SH-SY5Y (cell line): ENCODE measurements at regions not wholly inside any gene's neighbourhood (a gene's known extent, or its start where the extent isn't known, plus 50 kb on each side); places are given as distances from the start of the nearest gene placed in this dataset.

Experiments used
- GATA2 ChIP-seq: IDR thresholded peaks from 2 replicates; pipeline ENCODE4 v1.6.1; 2011; ENCODE audit warnings: mild to moderate bottlenecking, low read depth, low read length
- GATA3 ChIP-seq: IDR thresholded peaks from 2 replicates; pipeline ENCODE4 v1.6.1; 2011; ENCODE audit warnings: low read depth, mild to moderate bottlenecking, low read length, moderate library complexity

DNA sequence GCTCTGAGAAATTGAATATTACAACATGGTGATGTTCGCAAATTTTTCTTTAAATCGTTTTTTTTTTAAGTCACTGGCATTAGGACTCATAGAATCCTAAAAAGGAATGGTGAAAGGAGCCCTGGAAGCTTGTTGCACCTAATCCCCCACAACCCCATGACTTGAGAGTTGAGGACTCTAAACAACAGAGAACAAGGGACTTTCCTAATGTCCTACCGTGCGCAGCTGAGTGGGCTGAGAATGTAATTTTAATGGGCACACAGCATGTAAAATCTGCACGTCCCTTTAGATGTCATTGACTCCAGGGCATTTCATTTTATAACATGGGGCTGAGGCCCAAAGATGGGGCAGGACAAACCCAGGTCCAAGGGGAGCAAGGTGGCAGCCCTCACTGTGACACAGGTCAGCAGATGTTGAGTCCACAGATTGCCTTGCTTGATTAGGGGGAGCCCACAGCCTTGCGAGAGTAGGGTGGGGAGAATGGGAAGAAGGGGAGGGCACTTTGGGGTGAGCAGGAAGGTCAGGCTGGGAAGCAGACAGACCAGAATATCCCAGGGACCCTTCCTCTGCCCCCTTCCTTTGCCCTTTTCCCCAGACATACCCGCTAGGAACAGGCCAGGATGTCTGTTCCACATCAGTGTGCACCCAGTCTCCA lies 208.4 kb upstream of the ZMIZ1 start:
- TF ChIP-seq GATA3 (no peak), GATA2 (peak; percentile 17; the same call in 1 of the 2 replicates)

DNA sequence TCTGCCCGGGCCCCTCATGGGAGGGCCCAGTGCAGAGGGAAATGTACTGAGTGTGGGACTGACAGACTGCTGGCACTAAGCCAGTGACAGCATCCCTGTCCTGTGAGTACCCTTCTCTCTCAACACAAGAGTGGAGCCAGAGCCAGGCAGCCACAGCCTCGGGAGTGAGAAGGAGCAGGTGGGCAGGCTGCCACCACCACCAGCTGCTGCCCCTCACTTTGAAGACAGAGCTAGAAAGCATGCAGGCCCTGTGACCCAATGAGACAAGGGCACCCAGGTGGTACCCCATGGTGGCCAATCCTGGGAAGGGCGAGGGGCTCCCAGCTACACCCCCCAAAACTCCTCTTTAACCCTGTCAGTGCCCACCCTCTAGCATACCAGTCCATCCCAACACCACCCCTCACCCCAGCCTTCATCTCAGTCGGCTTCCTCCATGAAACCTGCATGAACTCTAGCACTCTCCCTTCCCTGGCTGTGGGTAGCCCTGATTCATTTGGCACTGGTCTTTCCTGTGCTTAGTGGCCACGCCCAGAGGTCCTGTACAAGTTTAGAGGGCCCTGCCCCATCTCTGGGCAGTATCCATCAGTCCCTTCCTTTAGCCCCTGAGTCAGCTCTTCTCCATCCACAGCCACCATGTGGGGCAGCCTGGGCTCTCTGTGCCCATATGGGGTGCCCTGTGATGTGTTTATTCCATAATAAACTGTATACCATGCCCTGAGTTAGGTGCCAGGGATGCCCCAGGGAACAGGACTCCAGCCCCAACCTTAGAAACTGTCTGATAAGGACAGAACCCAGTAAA lies 207.0 kb upstream of the ZMIZ1 start:
- TF ChIP-seq GATA2: no peak
- no peak for TF ChIP-seq GATA3

DNA sequence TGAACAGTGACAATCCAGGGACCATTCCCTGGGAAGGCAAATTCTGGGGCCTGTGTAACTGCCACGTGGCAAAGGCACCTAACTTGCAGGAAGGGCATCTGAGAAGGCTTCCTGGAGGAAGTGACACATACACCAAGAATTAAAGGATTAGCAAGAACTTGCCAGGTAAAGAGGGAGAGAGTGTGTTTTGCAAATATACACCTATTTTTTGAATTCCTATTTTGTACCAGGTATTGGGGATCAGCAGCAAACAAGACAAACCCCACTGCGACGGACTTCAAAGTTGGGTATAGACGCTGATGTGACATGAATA lies 206.5 kb upstream of the ZMIZ1 start:
- no peak for TF ChIP-seq GATA3
- no peak for TF ChIP-seq GATA2

DNA sequence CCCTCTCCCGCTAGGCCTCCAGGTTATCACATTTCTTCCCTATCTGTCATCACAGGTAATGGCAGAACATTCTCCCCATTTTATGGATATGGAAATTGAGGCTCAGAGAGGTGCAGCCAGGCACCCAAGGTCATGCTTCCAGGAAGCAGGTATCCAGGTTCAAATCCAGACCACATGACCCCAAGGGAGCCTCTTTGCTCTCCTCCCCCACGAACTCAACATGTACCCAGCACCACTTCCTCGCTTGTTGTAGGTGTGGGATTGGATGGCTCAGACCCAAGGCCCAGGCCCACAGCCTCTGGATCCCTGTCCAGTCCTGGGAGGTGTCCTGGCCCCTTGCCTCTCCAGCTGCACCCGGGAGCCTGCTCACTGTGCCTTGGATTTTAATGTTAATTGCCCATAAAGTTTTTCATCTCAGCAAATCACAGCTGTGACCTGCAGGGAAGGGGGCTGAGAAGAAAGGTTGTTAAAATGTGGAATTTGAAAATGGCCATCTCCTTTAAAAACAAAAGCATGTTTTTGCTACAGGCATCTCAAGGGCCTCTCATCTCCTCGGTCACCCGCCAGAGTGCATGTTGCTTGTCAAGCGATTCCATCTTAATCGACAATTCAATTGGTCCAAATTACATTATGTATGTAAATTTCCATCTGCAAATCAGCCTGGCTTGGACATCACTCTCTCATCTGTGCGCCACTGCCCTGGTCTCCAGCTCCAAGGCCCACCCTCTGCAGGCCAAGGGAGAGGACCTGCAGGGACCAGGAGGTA lies 205.4 kb upstream of the ZMIZ1 start:
- TF ChIP-seq GATA2 (peak; percentile 81), GATA3 (peak; percentile 50)

DNA sequence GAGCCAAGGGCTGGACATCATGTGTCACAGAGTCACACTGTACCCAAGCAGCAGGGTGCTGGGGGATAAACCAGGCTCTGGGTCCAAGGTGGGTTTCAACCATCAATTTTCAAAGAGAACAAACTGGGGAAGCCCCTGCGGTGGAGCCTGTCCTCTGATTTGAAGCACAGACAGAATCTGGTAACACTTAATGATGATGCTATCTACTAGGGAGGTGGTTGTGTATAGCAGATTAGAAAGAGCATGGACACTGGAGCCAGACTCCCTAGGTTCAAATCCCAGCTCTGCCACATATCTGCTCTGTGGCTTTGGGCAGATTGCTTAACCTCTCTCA lies 204.9 kb upstream of the ZMIZ1 start:
- TF ChIP-seq GATA2 (peak; percentile 59; the same call in 1 of the 2 replicates), GATA3 (peak; percentile 46; the same call in 1 of the 2 replicates)

DNA sequence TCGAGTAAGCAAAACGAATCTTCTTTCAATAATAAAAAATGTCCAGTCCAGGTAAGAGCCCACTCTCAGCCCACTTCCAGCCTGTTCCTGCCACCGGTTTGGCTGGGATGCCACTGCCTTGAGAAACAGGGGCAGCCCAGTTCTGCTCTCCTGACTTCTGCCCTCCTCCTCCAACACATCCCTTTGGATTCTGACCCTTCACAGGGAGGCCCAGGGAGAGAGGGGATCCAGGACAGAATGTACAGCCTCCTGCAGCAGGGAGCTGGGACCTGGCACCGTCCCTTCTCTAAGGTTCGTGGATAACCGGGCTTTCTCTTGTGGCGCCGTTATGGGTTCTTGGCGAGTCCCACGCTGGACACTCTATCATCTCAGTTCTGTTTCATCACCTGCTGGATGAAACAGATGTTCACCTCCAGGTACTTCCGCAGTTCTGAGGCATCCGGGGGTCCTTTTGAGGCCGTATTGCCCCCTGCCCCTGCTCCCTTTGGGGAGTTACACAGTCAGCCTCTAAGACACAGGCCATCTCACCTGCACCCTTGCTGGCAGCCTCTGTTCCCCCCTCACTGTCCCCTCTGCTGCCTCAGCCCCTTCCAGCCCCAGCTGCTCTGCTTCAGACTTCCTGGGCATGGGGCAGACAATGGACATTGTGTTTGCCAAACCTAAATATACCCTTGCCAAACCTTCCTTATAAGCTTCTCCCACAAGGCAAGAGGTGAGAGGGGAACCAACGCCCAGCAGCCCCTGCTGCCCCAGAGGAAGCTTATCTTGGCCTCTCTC lies 203.8 kb upstream of the ZMIZ1 start:
- TF ChIP-seq GATA3 (no peak), GATA2 (no peak)

DNA sequence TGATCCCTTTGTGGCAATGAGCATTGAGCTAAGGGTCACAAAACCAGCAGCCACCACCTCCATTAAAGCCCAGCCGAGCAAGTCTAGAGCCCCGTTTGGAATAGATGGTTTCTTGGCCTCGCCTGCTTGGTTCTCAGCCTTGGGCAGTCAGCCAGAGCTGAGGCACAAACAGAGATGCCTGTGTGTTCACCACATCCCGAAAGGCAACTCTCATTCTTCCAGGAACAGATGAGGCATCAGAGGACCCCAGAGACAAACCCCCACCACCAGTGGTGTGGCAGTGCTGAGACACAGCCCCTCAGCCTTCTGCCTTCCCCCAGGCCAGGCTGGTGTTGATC lies 203.3 kb upstream of the ZMIZ1 start:
- TF ChIP-seq GATA2 (no peak), GATA3 (no peak)

DNA sequence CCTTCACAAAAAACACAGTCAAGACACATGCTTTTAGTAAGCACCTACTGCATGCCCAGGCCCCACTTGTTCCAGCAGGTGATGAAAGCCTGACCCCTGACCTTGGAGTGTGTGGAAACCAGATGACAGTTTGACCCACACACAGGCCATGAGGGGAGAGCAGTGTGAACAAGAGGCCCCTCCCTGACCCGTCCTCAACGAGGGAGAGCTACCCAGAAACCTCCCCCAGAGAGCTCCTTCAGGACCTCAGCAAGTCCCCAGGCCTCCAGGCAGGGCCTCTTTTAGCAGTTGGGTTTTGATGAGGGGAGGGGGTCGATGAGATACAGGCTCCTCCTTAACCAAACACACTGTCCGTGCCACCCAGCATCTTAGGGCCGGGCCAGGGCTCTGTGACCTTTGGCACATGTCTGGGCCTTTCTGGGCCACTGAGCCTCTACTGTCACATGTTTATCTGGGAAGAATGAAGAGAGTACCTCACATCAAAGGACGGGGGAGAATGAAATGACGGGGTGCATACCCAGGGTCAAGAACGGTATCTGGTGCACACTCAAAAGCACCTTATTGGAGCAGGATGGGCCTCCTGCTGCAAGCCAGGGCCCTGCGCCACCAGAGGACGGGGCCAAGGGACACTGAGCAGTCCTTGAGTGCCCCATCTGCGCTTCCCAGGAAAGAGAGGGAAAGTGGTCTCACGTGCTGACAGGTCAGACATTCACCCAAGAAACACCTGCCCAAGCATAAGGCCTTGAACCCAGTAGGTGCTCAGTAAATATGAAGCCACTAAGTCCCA lies 202.6 kb upstream of the ZMIZ1 start:
- TF ChIP-seq GATA3 (no peak), GATA2 (no peak)

DNA sequence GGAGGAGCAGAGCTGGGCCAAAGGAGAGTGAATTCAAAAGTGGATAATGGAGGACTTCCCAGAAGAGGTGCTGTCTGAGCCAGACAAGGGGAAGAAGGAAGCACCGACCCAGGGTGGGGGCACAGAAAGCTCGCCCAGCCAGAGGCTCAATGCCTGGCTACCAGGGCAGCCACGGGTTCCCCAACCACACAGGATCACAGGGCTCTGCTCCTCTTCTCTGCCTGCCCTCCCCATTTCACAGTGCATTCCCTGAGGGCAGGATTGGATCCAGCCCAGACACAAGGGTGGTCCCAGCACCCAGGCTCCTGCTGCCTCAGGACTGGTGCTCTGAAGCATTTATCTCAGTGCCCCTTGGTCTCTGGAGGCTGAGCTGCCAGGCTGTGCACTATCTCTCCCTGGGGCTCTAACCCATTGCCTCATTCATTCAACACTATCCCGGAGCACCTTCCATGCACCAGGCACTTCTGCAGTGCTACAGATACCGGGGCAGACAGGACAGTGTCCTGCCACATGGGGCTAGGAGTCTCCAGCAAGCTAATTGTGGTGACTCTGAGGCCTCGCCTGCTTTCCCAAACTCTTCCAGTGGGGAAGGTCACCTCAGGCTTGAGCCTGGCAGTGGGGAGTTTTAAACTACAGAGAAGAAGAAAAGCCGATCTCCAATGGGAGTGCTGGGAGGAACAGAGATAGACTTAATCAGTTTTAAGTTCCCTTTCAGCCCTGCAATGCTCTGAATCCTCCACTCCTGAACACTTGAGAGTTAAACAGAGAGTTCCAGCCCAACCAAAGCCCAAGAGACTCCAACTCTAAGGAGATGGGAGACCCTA lies 201.8 kb upstream of the ZMIZ1 start:
- TF ChIP-seq GATA2 (no peak), GATA3 (no peak)

DNA sequence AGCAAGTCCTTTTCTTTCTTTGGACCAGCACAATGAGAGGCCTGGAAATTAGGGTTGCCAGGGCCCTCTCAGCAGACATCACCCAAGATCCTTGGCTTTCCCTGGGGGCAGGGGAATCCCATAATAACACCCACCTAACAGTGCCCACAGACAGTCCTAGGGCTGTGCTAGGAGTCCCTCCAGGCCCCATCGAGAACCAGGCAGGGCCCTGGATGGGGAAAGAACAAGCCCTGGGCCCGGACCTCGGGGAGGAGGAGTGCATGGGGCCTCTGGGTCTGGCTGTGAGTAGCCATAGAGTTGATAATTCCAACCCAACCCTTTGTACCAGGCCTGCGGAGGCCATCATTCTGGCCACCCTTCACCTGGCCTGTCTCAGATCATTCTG lies 201.2 kb upstream of the ZMIZ1 start:
- no peak for TF ChIP-seq GATA3

DNA sequence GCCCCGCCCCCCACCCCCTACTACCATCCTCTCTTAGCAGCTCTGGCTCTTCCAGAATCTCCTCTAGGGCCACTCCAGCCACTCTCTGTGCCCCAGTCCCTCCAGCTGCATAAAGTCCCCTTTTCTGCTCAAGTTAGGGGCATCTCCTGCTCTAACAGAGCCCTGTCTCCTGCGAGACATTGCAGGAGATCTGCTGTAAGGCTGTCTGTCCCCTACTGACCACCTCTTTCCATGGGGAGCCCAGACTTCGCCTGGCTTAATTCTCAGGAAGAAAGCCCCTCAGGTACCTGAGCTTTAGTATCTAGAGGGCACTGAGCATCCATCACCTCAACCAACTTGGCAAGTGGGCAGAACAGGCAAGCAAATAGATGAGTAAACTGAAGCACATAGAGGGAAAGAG lies 200.7 kb upstream of the ZMIZ1 start:
- TF ChIP-seq GATA2 (no peak), GATA3 (no peak)

DNA sequence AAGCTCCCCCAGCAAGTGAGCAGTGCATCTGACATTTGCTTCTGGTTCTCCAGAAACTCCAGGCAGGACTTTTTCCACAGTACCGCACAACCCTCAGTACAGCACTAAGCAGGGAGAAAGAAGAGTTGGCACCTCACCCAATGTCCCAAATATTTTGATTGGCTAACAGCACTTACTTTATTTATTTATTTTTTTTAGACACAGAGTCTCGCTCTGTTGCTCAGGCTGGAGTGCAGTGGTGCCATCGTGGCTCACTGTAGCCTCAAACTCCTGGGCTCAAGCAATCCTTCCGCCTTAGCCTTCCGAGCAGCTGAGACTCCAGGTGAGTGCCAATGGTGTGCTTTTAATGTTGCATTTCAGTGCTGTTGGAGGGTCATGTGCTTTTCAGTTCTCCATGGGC lies 200.3 kb upstream of the ZMIZ1 start:
- TF ChIP-seq GATA3: no peak

DNA sequence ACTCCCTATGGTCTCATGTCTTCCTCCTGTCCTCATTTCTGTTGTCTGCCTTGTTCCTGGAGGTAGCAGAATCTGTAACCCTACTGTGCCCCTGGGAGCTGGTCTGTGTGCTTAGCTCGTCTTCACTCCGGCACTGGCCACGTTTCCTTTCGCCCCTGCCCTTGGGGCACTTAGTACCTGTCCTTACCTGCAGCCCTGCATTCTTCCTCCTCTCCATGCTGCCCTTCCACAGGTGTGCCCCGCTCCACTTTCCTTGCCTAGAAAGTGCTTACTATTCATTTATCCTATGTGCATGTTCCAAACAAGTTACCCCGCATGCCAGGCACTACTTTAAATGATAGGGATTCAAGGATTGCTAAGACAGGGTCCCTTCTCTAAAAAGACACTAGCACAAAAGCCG lies 199.9 kb upstream of the ZMIZ1 start:
- TF ChIP-seq GATA2 (no peak), GATA3 (no peak)
